Superior temporal gyrus (tissue), 1 donor: ENCODE measurements at regions not wholly inside any gene's neighbourhood (a gene's known extent, or its start where the extent isn't known, plus 50 kb on each side); places are given as distances from the start of the nearest gene placed in this dataset.

ENCODE experiments used
- DNase-seq: peaks from one replicate; pipeline ENCODE4 v3.0.0-alpha.2; 2016; ENCODE audit errors: extremely low spot score

- no peak for DNase-seq
Observed at GRCh38 chr5:4309026-4309425, 713.4 kb downstream of the IRX1 start.

- no peak for DNase-seq
Observed at GRCh38 chr5:4313138-4313537, 717.5 kb downstream of the IRX1 start.

- DNase-seq, result no peak
Observed at GRCh38 chr5:4319478-4320128, 724.0 kb downstream of the IRX1 start.

- DNase-seq, result no peak
Observed at GRCh38 chr5:4330327-4330726, 734.7 kb downstream of the IRX1 start.

GRCh38 chr5:4335078-4335477 lies 739.4 kb downstream of the IRX1 start:
- no peak for DNase-seq

GRCh38 chr5:4337519-4337918 lies 741.9 kb downstream of the IRX1 start:
- DNase-seq, result no peak

- no peak for DNase-seq
Observed at GRCh38 chr5:4339949-4340348, 744.3 kb downstream of the IRX1 start.

- DNase-seq, result no peak
Observed at GRCh38 chr5:4345850-4346249, 750.2 kb downstream of the IRX1 start.

GRCh38 chr5:4348423-4348822 lies 752.8 kb downstream of the IRX1 start:
- no peak for DNase-seq

- no peak for DNase-seq
Observed at GRCh38 chr5:4348919-4349318, 753.3 kb downstream of the IRX1 start.

GRCh38 chr5:4356201-4356600 lies 760.6 kb downstream of the IRX1 start:
- DNase-seq, result no peak

- no peak for DNase-seq
Observed at GRCh38 chr5:4359847-4360246, 764.2 kb downstream of the IRX1 start.

- no peak for DNase-seq
Observed at GRCh38 chr5:4361753-4362152, 766.1 kb downstream of the IRX1 start.

GRCh38 chr5:4362411-4362810 lies 766.8 kb downstream of the IRX1 start:
- no peak for DNase-seq

- DNase-seq, result no peak
Observed at GRCh38 chr5:4363045-4363444, 767.4 kb downstream of the IRX1 start.

GRCh38 chr5:4366628-4367027 lies 771.0 kb downstream of the IRX1 start:
- DNase-seq, result no peak

- peak; percentile 38 for DNase-seq
Observed at GRCh38 chr5:4370218-4370617, 769.9 kb upstream of the ADAMTS16 start.

- DNase-seq, result no peak
Observed at GRCh38 chr5:4372481-4372880, 767.6 kb upstream of the ADAMTS16 start.

GRCh38 chr5:4373051-4373820 lies 766.9 kb upstream of the ADAMTS16 start:
- no peak for DNase-seq

- no peak for DNase-seq
Observed at GRCh38 chr5:4374866-4375265, 765.3 kb upstream of the ADAMTS16 start.

GRCh38 chr5:4375640-4376039 lies 764.5 kb upstream of the ADAMTS16 start:
- DNase-seq, result no peak

GRCh38 chr5:4383102-4383501 lies 757.0 kb upstream of the ADAMTS16 start:
- DNase-seq, result no peak

GRCh38 chr5:4383518-4384198 lies 756.5 kb upstream of the ADAMTS16 start:
- no peak for DNase-seq
